ENCODE measurements at regions not wholly inside any gene's neighbourhood (a gene's known extent, or its start where the extent isn't known, plus 50 kb on each side); places are given as distances from the start of the nearest gene placed in this dataset.

DNA sequence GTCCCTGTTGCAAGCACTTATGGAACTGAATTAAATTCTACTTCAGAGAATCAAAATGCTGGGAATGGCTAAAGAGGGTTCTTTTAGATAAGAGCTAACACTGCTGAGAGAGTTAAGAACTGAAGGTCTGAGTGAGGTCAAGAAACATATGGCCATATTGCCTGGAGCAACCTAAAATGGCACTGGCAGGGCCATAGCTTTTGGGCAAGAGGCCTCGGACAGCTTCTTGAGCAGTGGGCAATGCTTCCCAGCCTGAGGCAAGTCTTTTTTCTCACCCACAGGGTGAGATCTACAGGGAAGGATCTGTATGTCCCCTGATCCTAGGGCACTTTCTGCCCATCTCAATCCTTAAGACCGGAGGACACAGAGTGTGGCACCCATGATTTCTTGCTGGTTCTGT, 244.6 kb upstream of the NT5C1B start:
- TF ChIP-seq, protein P1, sequence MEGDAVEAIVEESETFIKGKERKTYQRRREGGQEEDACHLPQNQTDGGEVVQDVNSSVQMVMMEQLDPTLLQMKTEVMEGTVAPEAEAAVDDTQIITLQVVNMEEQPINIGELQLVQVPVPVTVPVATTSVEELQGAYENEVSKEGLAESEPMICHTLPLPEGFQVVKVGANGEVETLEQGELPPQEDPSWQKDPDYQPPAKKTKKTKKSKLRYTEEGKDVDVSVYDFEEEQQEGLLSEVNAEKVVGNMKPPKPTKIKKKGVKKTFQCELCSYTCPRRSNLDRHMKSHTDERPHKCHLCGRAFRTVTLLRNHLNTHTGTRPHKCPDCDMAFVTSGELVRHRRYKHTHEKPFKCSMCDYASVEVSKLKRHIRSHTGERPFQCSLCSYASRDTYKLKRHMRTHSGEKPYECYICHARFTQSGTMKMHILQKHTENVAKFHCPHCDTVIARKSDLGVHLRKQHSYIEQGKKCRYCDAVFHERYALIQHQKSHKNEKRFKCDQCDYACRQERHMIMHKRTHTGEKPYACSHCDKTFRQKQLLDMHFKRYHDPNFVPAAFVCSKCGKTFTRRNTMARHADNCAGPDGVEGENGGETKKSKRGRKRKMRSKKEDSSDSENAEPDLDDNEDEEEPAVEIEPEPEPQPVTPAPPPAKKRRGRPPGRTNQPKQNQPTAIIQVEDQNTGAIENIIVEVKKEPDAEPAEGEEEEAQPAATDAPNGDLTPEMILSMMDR (IDR thresholded peaks at IDR 0.05; ENCODE audit: poor library complexity, severe bottlenecking): no peak
- TF ChIP-seq EZH2 (IDR thresholded peaks at IDR 0.05; ENCODE audit: borderline replicate concordance, insufficient read depth, low read length, poor library complexity, severe bottlenecking) (no peak), SMC3 (conservative IDR thresholded peaks at IDR 0.05; ENCODE audit: poor library complexity) (no peak), EP300 (conservative IDR thresholded peaks at IDR 0.05; ENCODE audit: poor library complexity, severe bottlenecking) (no peak), RAD21 (conservative IDR thresholded peaks at IDR 0.05) (no peak), MXI1 (conservative IDR thresholded peaks at IDR 0.05; ENCODE audit: poor library complexity, severe bottlenecking) (no peak), POLR2AphosphoS5 (IDR thresholded peaks at IDR 0.05) (no peak), TAF1 (IDR thresholded peaks at IDR 0.05; ENCODE audit: low read depth) (no peak)
- TF ChIP-seq, protein P2, sequence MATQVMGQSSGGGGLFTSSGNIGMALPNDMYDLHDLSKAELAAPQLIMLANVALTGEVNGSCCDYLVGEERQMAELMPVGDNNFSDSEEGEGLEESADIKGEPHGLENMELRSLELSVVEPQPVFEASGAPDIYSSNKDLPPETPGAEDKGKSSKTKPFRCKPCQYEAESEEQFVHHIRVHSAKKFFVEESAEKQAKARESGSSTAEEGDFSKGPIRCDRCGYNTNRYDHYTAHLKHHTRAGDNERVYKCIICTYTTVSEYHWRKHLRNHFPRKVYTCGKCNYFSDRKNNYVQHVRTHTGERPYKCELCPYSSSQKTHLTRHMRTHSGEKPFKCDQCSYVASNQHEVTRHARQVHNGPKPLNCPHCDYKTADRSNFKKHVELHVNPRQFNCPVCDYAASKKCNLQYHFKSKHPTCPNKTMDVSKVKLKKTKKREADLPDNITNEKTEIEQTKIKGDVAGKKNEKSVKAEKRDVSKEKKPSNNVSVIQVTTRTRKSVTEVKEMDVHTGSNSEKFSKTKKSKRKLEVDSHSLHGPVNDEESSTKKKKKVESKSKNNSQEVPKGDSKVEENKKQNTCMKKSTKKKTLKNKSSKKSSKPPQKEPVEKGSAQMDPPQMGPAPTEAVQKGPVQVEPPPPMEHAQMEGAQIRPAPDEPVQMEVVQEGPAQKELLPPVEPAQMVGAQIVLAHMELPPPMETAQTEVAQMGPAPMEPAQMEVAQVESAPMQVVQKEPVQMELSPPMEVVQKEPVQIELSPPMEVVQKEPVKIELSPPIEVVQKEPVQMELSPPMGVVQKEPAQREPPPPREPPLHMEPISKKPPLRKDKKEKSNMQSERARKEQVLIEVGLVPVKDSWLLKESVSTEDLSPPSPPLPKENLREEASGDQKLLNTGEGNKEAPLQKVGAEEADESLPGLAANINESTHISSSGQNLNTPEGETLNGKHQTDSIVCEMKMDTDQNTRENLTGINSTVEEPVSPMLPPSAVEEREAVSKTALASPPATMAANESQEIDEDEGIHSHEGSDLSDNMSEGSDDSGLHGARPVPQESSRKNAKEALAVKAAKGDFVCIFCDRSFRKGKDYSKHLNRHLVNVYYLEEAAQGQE (IDR thresholded peaks at IDR 0.05; ENCODE audit: borderline replicate concordance): no peak

Data from neural cell (in vitro differentiated cells).